ENCODE measurements at regions not wholly inside any gene's neighbourhood (a gene's known extent, or its start where the extent isn't known, plus 50 kb on each side); places are given as distances from the start of the nearest gene placed in this dataset.
A peak's percentile ranks its signal among the peaks of the same experiment; 100 is the strongest.

DNA sequence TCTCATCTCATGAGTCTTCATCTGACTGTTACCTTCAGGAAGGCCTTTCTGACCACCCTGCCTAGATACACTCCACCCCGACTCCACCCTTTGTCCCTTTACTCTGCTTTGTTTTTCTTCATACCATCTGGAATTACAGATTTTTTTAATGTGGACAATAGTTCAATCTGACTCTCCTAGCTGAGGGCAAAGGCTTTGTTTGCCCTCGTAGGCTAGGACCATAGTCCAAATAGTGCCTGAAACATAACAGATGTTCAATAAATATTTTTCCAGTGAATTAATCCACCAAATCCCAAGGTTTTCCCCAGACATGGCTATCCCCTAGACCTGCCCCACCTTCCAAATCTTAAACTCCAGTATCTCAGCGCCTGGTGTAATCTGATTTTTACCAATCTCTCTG lies 176.5 kb upstream of the GJB5 start:
- no peaks in the 10 kb centered on the region for H3K27me3 Mint-ChIP-seq (ENCODE audit: insufficient read depth, unreplicated experiment)
- ChIA-PET POLR2A (no interaction called here), CTCF (interaction anchor here (0.5 kb wide), 1 partner anchor 966 kb away, joined by 3 read pairs; no protein-coding TSS in a partner anchor)
- H3K4me3 Mint-ChIP-seq (ENCODE audit: unreplicated experiment) = no peak overlapping the region
- no peaks in the 10 kb centered on the region for H3K4me1 Mint-ChIP-seq (ENCODE audit: insufficient read depth, unreplicated experiment)
- H3K9me3 Mint-ChIP-seq (ENCODE audit: unreplicated experiment) = peaks cover 10% of the 10 kb centered on the region
- no peak for DNase-seq (ENCODE audit: unreplicated experiment)
- TF ChIP-seq CTCF (IDR thresholded peaks at IDR 0.05; ENCODE audit: unreplicated experiment) = no peak
- BruUV-seq (replicated peaks) = no TSS peak
- intact Hi-C loops (cut with micrococcal nuclease) = no loop called here
- H3K36me3 Mint-ChIP-seq (ENCODE audit: insufficient read depth, unreplicated experiment) = no peaks in the 10 kb centered on the region
- H3K27ac Mint-ChIP-seq (ENCODE audit: low read depth, unreplicated experiment) = no peak overlapping the region

GRCh38 chr1:34582356-34582755 lies 172.5 kb upstream of the GJB5 start:
- Mint-ChIP-seq H3K27ac (ENCODE audit: low read depth, unreplicated experiment) (no peak overlapping the region), H3K36me3 (ENCODE audit: insufficient read depth, unreplicated experiment) (no peaks in the 10 kb centered on the region), H3K4me3 (ENCODE audit: unreplicated experiment) (no peak overlapping the region), H3K27me3 (ENCODE audit: insufficient read depth, unreplicated experiment) (no peaks in the 10 kb centered on the region), H3K9me3 (ENCODE audit: unreplicated experiment) (peaks cover 7% of the 10 kb centered on the region), H3K4me1 (ENCODE audit: insufficient read depth, unreplicated experiment) (no peaks in the 10 kb centered on the region)
- intact Hi-C loops (cut with micrococcal nuclease) = no loop called here
- no peak for DNase-seq (ENCODE audit: unreplicated experiment)
- POLR2A ChIA-PET = interaction anchor here (0.6 kb wide), 1 partner anchor 31 kb away, joined by 3 read pairs; no protein-coding TSS in a partner anchor
- CTCF ChIA-PET = interaction anchor here (1.0 to 1.3 kb wide), 3 partner anchors 9 to 16 kb away, joined by 3 to 5 read pairs (median 4); no protein-coding TSS in a partner anchor
- no peak for TF ChIP-seq CTCF (IDR thresholded peaks at IDR 0.05; ENCODE audit: unreplicated experiment)
- BruUV-seq (replicated peaks) = no TSS peak

DNA sequence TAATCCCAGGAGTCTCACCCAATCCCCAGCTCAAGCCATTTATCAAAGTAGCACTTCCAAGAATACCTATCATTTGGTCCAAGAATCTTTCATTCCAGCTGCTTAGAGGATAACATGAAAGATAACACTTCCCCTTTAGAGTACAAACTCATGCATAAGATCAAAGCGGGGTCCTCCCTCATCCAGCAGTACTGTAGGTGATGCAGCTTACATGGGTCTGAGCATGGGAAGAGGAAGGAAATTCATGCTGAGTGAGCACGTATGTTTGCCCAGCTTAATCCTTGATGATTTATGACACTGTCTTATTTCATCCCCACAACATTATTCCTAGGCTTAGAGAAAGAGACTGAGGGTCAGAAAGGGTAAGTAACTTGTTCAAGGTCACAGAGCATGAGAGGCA lies 167.1 kb upstream of the GJB5 start:
- Mint-ChIP-seq H3K36me3 (ENCODE audit: insufficient read depth, unreplicated experiment) (no peaks in the 10 kb centered on the region), H3K4me3 (ENCODE audit: unreplicated experiment) (no peak overlapping the region), H3K9me3 (ENCODE audit: unreplicated experiment) (no peaks in the 10 kb centered on the region), H3K27me3 (ENCODE audit: insufficient read depth, unreplicated experiment) (no peaks in the 10 kb centered on the region), H3K4me1 (ENCODE audit: insufficient read depth, unreplicated experiment) (no peaks in the 10 kb centered on the region), H3K27ac (ENCODE audit: low read depth, unreplicated experiment) (no peak overlapping the region)
- CTCF ChIA-PET = interaction anchor here (0.5 to 1.1 kb wide), 3 partner anchors 9 to 259 kb away, joined by 3 to 4 read pairs (median 3); no protein-coding TSS in a partner anchor
- POLR2A ChIA-PET = no interaction called here
- DNase-seq (ENCODE audit: unreplicated experiment) = no peak
- intact Hi-C loops (cut with micrococcal nuclease) = no loop called here
- BruUV-seq (replicated peaks) = no TSS peak
- TF ChIP-seq CTCF (IDR thresholded peaks at IDR 0.05; ENCODE audit: unreplicated experiment) = no peak

DNA sequence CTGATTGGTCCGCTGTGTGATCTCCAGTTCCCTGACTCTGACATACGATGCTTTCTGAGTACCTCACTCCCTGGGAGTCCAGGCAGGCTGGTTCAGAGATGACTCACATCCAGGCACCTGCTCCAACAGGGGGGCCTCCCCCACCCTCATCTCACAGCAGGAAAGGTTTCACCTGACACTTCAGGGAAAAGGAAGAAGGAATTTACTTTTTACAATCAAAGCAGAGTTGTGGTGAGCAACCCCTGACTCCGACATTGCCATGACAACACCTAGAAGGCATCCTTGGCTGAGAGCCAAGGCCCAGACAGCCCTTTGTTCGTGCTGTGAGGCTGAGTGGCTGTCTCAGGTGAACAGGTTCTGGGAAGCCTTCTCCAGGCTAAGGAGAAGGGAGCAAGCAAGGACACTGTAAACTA lies 164.6 kb upstream of the GJB5 start:
- no TSS peak for BruUV-seq (replicated peaks)
- peaks cover 11% of the 10 kb centered on the region for H3K27me3 Mint-ChIP-seq (ENCODE audit: insufficient read depth, unreplicated experiment)
- H3K4me3 Mint-ChIP-seq (ENCODE audit: unreplicated experiment) = no peak overlapping the region
- H3K27ac Mint-ChIP-seq (ENCODE audit: low read depth, unreplicated experiment) = no peak overlapping the region
- H3K4me1 Mint-ChIP-seq (ENCODE audit: insufficient read depth, unreplicated experiment) = no peaks in the 10 kb centered on the region
- H3K9me3 Mint-ChIP-seq (ENCODE audit: unreplicated experiment) = no peaks in the 10 kb centered on the region
- intact Hi-C loops (cut with micrococcal nuclease) = no loop called here
- CTCF ChIA-PET = interaction anchor here (0.7 to 1.2 kb wide), 2 partner anchors 8 to 152 kb away, joined by 4 to 5 read pairs; no protein-coding TSS in a partner anchor
- no peak for TF ChIP-seq CTCF (IDR thresholded peaks at IDR 0.05; ENCODE audit: unreplicated experiment)
- DNase-seq (ENCODE audit: unreplicated experiment) = peak; percentile 48
- H3K36me3 Mint-ChIP-seq (ENCODE audit: insufficient read depth, unreplicated experiment) = no peaks in the 10 kb centered on the region
- POLR2A ChIA-PET = no interaction called here

All from MCF 10A (cell line).